NCI-H526 treated with DMSO at 0.1 percent for 48 hours (cell line): ENCODE measurements at regions not wholly inside any gene's neighbourhood (a gene's known extent, or its start where the extent isn't known, plus 50 kb on each side); places are given as distances from the start of the nearest gene placed in this dataset.
"Not testable (repeated sequence)": the region's sequence is repeated elsewhere in the genome, so short reads cannot be mapped to it uniquely, and the experiment has no call there.

Experiments
- DNase-seq: peaks from one replicate; lab custom pipeline; 2025; lab: John Stamatoyannopoulos, UW

DNA sequence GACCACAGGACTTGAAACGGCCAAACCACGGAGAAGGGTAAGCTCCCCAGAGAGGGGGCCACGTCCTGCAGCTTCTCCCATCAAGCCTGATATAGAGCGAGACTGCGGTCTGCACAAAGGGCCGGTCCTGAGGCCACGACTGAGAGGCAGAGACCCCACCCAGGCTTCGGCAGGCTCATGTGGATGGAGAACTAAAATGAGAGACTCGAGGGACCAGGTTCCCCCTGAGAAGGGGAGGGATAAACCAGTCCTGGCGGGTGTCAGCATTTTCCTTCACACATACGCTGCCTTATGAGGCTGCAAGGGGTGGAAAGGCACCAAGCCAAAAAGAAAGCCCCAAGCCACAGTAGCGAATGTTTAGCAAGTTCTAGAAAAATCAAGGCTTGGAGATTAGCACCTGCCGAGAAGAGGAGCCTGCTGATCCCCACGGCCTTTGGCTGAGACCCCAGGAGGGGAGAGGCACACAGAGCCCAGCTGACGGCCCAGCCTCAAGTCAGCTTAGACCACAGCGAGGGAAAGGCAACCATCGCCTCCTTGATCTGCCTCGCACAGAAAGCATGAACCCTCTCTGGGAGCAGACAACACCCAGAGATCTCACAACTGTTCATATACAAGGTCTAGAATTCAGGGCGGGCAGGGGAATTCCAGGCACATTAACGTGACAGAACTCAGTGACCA lies 92.6 kb upstream of the RNF32 start:
- DNase-seq = no peak

DNA sequence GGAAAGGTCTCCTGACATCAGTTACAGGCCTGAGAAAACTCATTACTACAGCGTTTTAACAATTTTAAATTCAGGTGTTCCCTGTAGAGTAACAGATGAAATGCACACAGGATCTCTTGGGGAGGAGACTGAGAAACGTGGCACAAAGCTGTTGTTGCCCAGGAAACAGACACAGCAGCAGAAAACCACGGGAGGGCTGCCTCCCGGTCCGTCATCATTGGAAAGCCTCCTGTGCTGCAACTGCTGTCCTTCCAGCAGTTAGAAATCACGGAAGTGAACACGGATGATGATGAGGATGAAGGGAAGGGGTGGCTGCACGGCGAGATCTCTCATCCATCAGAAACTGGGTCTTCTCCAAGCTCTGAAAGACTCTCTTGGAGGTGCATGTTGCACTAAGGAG lies 94.6 kb upstream of the RNF32 start:
- no peak for DNase-seq

DNA sequence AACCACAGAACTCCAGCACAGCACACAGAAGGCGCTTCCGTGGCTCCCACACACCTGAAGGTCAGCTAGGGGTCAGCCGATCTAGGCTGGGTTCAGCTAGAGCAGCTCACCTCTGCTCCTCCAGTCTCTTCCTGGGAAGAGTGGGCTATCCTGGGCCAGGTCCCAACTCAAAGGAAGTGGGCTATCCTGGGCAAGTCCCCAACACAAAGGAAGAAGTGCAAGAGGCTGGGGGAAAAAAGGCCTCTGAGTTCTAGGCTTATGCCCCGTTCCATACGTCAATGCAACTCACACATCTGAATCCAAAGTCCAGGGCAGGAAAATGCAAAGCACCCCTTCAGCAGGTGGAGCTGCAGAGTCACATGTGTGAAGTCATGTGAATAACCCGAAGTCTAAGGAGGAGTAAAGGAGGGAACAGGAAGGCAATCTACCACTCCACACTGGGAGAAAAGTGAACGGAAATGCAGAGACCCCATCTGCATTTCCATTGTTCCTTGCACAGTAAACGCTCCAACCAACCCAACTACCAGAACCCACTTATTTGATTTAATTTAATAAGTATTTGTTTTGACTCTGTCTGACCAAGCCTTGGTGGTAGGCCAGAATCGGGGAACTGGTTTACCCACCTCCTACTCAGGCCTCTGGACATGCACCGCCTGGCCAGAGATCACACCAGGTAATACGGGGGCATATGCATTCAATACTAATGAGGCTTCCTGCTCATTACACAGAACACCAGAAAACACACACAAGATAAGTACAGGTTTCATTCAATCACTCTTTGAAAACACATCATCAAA lies 95.5 kb upstream of the RNF32 start:
- DNase-seq = no peak

- DNase-seq = no peak
Observed at GRCh38 chr7:156543699-156544598, 96.6 kb upstream of the RNF32 start.

GRCh38 chr7:156540619-156541165 lies 99.9 kb upstream of the RNF32 start:
- no peak for DNase-seq

DNA sequence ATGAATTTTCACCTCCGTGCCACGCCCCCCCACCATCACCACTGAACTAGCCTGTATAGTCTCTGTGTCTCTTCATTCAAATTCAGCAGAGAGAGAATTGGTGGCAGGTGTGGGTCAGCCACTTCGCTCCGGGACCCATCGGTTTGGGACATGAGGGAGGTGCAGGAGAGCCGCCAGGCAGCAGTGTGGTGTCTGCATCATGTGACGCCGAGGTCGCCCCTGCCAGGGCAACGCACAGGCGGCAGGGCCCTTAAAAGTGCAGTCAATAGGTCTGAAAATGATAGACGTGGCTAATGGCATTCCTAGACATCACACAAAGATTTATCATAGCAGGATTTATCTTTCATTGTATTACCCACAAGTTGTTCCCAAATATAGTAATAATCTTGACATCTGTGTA lies 100.6 kb upstream of the RNF32 start:
- DNase-seq = no peak

DNA sequence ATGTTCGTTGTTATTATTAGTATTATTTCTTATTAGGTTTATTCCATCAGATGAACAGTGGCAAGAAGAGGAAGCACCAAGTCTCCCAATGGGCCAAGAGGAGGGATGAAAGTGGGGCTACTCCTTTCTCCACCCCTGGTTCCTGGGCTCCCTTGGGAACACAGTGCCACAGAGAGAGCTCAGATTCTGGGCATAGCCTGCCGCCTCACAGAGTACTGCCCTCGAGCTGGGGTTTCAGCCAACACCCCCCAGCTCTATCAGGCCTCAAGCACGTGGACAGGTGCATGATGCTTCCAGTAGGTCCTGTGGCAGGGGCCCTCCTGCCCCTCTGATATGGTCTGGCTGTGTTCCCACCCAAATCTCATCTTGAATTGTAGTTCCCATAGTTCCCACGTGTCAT lies 103.6 kb upstream of the RNF32 start:
- DNase-seq = no peak

- DNase-seq = no peak
Observed at GRCh38 chr7:156534925-156535324, 105.6 kb upstream of the RNF32 start.

- no peak for DNase-seq
Observed at GRCh38 chr7:156533964-156534363, 106.6 kb upstream of the RNF32 start.

- no peak for DNase-seq
Observed at GRCh38 chr7:156533420-156533819, 107.2 kb upstream of the RNF32 start.

GRCh38 chr7:156532016-156532602 lies 108.5 kb upstream of the RNF32 start:
- no peak for DNase-seq

DNA sequence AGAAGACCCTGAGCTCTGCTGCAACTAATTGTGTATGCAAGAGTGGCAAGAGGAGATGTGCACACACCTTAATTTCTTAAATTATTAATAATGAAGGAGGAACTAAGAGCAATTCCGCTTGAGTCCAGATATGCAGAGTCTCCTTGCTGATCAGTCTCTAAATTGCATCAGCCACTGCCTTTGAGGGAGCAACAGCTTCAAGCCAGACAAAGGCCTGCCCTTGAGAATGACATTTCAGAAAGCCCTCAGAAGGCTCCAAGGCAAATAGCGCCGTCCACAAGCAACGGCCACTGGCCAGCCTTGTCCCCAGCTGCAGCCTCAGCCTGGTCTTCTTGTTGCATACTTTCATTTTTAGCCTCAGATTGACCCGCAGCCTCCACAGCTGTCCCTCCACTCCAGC lies 110.6 kb upstream of the RNF32 start:
- no peak for DNase-seq

- DNase-seq = no peak
Observed at GRCh38 chr7:156527458-156527890, 113.1 kb upstream of the RNF32 start.

- DNase-seq = no peak
Observed at GRCh38 chr7:156524818-156525597, 115.6 kb upstream of the RNF32 start.

- no peak for DNase-seq
Observed at GRCh38 chr7:156523447-156524048, 117.0 kb upstream of the RNF32 start.

DNA sequence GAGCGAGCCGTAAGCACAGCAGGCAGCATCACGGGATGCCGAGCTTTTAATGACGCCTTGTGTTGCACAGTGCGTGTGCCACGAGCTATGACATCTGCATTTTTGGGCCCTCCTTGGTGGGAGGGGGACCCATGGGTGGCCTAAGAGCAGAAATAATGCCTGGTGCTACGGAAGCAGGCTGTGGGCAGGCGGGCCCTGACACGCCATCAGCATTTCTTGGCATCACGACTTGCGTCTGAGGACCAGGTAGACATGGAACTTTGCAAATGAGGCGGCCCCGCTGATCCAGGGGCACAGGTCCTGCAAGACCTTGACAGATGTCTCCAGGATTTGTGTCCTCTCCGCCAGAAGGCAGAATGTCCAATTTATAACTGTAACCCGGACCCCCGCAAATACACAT lies 117.8 kb upstream of the RNF32 start:
- no peak for DNase-seq

- no peak for DNase-seq
Observed at GRCh38 chr7:156519070-156519469, 121.5 kb upstream of the RNF32 start.

DNA sequence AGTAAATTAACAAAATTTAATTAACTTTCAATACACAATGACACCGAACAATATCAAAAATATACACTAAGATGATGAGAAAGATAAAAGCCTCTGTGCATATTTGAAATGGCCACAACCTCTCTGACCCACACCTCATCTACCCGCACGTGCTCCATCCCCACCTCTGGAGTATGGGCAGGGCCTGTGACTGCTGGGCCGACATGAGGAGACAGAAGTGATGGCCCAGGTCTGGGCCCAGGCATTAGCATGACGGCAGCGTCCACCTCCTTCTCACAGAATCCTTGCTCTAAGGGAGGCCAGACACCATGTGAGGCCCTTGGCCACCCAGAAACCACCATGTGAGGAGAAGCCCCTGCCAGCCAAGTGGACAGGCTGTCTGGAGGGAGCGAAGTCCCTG lies 122.1 kb upstream of the RNF32 start:
- no peak for DNase-seq

DNA sequence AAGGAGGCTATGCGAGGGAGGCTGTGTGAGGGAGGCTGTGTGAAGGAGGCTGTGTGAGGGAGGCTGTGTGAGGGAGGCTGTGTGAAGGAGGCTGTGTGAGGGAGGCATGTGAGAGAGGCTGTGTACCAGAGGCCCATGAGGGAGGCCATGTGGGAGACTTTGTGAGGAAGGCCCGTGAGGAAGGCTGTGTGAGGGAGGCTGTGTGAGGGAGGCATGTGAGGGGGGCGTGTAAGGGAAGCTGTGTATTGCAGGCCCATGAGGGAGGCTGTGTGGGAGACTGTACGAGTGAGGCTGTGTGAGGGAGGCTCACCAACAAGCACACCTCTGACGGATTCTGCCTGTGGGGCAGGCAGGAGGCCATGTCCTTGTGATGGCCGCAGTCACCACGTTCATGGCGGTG lies 122.7 kb upstream of the RNF32 start:
- not testable (repeated sequence) for DNase-seq

DNA sequence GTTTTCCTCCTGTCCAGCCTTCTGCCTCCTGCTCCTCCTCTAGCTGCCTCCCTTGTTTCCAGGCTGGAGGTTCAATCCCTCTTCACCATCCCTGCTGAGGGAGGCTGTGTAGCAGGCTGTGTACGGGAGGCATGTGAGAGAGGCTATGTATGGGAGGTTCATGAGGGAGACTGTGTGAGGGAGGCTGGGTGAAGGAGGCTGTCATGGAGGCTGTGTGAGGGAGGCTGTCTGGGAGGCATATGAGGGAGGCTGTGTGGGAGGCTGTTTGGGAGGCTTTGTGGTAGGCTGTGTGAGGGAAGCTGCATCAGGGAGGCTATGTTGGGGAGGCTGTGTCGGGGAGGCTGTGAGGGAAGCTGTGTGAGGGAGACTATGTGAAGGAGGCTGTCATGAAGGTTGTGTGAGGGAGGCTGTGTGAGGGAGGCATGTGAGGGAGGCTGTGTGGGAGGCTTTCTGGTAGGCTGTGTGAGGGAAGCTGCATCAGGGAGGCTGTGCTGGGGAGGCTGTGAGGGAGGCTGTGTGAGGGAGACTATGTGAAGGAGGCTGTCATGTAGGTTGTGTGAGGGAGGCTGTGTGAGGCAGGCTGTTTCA lies 123.7 kb upstream of the RNF32 start:
- no peak for DNase-seq
